Fibroblast of peridontal ligament (primary cell): ENCODE measurements at regions not wholly inside any gene's neighbourhood (a gene's known extent, or its start where the extent isn't known, plus 50 kb on each side); places are given as distances from the start of the nearest gene placed in this dataset.

Experiments used
- DNase-seq: peaks from one replicate; pipeline ENCODE4 v3.0.0-alpha.2; 2010; ENCODE audit errors: extremely low read depth

DNA sequence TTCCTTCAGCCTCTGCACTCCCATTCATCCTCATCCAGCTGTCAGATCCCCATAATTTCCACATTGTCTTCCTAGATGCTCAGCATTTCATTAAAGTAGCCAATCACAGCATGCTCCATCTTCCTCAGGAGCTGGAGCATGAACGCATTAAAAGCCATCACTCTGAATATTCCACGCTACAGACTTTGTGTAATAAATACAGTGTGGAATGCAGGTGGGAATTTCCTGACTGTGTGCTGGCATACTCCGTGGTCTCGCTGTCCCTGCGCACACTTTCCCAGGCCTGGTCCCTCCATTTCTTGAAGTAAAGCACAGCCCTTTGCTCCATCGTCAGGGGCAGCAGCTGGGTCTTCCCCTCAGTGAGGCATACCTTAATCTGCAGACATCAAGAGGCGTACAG lies 123.7 kb upstream of the NCK2 start:
- no peak for DNase-seq

DNA sequence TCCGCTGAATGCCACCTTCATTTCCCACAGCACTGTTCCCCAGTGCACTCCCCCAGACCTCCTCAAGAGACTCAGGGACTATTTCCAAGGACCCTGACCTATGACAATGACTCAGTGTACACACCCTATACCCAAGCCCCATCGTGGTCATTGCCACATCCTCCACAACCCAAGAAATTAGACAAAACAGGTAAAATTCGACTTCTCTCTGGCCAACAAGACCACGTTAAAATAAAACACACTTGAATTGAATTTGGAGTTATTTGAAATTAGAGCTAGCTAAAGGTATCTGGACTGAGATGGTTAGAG lies 126.4 kb upstream of the NCK2 start:
- DNase-seq, result no peak

DNA sequence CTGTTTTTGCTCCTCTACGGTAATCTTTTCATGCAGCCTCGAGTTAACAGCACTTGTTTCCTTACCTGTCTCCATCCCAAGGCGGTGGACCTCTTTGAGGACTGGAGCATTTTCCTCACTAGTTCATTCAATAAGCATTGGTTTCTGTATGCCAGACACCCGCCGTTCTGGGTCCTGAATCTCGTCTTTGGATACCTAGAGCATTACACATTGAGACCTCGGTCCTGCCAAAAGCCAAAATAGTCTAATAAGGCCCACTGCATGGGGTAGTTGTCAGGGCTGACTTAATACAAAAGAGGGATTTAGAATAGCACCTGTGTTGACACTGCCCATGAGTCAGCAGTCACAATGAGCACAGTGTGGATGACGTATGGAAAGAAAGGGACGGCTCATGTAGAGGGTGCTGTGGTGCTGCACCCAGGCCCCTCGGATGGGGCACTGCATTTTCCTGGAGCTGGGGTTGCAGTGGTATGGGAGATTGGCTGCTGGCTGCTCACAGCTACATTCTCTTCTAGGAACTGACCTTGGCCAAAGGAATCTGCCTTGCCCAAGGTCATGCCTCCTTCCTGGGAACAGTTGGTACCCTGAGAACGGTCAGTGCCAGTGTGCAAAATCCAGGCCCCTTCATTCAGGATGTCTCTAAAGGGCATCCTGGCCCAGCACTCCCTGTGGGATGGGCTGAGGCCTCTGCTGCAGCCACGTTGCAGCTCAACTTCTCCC lies 126.9 kb upstream of the NCK2 start:
- DNase-seq, result no peak

- DNase-seq, result no peak
These were observed 129.4 kb upstream of the NCK2 start for GRCh38 chr2:105615305-105615704.

DNA sequence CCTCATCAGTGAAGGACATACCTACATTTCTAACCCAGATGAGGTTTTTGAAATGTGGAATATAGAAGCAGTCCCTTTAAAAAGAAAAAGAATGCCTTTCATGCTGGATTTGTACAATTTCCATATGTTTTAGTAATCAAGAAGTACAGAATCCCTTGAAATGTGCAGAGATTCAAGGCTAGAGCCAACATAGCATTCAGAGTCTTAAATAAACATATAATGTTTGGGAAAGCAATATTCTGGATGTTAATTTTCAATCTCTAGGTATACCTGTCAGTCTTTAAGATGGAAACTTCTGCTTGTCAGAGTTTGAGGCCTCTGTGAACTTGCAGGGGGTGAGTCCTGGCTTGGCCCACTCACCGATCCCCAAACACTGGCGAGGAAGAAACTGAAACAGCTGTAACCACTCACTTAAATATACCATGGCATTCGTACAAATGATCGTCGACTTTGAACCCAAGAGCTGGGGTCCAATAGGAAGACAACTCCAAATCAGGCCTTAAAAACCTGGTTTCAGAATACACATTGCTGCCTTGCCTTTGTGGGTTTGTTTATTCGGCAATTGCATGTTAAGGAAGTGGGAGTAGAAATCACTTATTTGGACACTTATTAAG lies 132.8 kb upstream of the NCK2 start:
- DNase-seq, result no peak

- DNase-seq, result no peak
These were observed 133.4 kb upstream of the NCK2 start for GRCh38 chr2:105611333-105611637.

DNA sequence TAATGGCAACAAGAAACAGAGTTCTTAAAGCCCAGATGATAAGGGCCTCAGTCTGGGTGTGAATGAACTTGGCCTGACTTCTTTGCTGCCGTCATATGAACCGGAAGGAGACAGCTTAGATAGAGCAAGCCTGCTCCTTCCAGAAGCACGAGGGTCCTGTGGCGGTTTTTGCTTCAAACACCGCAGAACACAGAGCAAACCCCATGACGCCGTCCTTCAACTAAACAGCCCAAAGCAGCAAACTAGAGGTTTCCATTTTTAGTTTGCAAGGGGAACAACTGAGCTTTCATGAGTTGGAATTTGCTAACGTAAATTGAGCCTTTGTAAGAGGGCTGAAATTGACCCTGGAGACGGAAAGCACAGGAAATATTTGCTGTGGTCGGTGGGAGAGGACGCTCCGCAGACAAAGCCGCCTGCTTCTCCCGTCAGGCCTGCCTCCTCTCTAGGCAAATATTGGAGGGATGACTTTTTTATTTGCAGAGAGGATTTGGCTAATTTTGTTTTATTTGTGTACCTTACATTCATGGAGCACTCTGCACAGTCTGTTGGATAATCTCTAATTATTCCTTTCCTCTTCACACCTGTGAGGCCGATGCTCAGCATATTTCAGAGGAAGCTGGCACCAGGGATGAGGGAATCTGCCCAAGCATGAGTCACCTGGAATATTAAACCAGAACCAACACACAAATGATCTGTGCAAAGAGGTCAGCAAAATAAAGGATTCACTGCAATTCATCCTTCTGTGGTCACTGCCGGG lies 134.0 kb upstream of the NCK2 start:
- DNase-seq, result no peak

DNA sequence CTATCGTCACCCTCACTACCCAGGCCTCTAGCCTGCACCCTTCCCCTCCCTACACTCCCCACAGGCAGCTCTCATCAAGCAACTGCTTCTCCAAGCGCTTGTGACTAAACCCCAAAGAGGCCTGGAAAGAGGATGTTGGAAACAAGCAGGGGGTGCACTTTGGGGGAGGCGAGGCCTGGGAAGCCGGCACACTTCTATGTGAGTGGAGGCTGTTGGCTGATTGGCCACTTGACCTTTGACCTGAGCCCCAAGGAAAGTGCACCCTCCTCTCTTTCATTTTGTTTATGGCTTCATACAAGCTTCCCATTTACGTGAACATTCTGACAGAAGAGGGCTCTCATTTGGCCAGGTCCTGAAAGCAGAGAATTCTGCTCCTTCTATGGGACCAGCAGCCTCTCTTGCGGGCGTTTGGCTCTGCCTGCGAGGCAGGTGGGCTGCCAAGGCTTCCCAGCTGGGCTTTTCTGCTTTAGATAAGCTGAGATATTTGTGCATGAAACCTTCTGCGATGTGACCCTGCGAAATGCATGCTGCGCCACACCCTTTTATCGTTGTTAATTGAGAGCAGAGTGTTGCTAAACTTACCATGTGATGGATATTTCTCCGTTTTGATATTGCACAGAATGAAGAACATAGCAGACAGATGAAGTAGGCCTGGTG lies 134.8 kb upstream of the NCK2 start:
- DNase-seq, result no peak

GRCh38 chr2:105607920-105608504 lies 136.7 kb upstream of the NCK2 start:
- DNase-seq, result no peak

DNA sequence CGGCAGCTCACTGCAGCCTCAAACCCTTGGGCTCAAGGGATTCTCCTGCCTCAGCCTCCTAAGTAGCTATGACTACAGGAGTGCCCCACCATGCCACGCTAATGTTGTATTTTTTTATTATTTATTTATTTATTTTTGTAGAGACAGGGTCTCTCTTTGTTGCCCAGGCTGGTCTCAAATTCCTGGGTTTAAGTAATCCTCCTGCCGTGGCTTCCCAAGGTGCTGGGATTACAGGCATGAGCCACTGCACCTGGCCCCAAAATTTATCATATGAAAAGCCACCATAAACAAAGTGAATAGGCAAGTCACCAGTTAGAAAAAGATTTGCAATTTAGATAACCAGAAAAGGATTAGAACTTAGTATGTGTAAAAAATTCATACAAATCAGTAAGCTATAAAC lies 138.6 kb upstream of the NCK2 start:
- DNase-seq, result no peak

DNA sequence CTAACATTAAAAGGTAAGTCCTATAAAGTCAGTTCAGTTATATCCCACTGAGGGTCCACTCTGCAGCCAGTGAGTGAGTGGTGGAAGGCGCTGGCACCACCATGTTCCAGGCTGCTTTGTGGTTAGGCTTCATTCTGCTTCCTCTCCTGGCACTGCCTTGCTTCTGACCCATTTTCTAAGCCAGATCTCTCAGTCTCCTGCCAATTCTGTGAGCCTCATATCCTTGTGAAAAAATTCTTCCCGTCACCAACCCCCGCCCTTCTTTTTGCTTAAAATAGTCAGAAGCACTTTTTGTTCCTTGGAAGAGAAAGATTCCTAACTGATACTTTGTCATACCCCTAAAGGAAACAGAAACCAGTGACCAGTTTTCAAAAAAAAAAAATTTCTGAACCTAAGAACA lies 139.8 kb upstream of the NCK2 start:
- peak; percentile 42 for DNase-seq

- DNase-seq, result no peak
These were observed 143.5 kb upstream of the NCK2 start for GRCh38 chr2:105600949-105601794.

- no peak for DNase-seq
These were observed 144.1 kb upstream of the NCK2 start for GRCh38 chr2:105600602-105600948.

DNA sequence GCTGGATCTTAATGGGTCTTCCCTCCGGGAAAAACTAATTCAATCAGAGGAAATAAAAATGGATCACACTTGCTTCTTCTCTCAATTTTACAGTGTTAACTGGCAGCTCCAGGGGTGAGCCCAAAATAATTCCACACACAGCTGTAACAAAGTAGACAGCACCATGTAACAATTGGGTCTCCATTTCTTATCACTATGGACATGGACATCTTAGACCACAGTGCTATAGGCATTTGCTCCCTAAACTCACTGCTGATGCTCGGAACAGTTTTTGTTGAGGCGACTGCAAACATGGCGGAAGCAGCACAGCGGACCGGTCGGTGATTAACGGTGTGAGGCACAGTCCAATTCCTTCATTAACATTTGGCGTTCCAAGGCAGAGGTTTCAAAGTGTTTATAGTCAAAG lies 144.7 kb upstream of the NCK2 start:
- DNase-seq, result no peak

DNA sequence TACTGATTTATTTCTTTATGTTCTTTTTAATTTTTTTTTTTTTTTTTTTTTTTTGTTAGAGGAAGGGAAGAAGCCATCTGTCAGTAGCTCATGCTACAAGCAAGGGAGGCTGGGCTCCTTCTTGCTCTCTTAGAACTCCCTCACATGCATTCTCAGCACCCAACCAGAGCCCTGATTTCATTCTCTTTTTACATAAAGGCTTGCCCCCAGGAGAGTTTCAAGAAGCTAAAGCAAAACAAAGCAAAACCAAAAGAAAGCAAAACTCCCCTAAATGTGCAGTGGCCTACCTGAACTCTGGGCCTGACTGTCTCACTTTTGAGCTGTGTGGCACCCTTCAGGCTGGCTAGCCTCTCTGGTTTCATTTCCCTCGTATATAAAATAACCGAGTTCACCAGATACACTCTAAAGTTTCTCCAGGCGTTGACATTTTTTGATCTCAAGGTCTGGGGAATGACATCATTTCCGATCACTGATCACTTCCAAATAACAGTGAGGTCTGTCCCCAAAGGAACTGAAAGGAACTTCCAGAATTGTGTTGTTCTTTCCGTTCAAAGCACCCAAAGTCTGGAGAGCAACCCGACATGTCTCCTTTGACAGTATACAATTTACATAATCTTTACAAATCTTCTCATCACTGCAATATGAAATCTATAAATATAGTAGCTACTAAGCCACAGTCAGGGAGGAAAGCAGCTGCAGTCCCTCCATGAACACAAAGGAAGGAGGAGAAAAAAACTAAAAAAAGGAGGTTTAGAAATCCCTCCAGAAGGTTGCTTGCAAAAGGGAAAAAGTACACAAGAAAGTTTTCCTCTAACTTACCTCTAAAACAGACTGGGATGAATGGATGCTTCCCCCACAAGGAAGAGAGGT lies 145.6 kb upstream of the NCK2 start:
- no peak for DNase-seq

DNA sequence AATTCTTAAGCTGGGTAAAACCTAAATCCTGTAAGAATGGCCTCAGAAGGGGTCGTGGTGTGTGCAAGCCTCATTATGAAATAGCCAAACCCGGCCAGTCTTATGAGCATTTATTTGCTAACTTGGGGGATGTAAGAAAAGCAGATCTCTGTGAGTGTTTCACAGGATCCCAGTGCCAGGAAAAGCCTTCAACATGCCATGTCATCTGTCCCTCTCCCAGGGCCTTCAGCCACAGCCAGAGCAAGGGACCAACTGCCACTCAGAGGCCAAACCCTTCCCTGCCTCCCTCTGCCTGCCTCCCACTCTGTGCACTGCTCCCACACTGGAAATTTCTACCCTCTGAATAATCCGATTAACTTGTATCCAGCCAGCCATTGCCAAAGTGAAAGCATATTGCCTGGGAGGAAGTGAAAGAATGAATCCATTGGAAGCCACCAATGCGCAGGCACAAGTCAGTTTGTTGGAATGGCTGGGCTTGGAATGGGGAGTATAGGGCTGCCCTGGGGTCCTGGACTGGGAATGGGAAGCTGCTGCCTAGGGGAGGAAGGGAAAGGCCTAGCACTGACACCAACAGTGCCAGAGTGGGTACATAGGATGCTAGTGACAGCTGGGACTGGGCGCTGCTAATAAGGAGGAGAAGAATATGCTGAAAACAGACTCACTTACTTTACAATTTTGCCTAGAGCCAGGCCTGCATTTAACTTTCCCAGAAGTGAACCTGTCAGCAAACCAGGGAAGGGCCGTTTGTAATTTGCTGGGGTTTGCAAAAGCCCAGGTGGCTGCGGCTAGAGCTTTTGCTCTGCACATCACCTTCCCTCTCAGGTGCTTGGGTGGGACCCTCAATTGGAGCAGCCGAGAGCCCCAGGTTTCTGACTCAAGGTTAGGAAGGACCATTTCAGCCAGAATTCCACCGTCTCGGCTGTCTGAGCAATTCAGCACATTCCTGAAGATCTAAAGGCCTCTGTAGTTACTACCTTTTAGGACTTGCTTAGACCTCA lies 146.6 kb upstream of the NCK2 start:
- DNase-seq, result no peak

DNA sequence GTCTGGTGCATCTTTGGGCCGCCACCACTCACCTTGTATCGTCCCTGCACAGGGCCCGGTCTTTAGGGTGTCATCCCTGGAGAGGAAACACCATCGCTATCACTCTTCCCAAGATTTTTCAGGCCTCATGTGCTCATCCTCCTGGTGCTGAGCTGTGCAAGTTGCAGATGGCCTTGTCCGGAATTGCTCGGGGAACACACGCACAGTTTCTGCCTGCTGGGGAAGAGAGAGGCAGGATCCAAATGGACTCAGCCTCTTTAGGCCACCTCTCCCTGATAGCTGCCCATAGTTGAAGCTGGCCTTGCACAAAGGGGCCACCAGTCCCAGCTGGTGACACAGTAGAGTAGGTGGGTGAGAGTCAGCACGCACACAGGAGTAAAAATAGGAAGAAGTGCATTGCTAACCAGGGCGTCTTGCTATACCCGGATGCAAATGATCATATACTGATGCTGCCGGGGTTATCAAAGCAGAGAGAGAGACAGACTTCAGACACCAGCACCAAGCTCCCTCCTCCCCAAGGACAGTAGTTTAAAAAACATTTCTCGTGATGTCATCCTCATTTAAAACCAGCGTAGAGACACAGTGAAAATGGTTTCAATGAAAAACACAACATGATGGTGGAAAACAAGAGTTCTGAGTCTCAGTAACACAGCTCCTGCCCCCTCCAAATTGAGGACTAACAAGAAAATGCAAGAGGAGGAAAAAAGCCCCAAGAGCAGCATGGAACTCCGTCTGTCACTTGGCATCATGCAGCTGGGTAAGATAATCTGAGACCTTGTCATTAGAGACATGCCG lies 147.5 kb upstream of the NCK2 start:
- no peak for DNase-seq

DNA sequence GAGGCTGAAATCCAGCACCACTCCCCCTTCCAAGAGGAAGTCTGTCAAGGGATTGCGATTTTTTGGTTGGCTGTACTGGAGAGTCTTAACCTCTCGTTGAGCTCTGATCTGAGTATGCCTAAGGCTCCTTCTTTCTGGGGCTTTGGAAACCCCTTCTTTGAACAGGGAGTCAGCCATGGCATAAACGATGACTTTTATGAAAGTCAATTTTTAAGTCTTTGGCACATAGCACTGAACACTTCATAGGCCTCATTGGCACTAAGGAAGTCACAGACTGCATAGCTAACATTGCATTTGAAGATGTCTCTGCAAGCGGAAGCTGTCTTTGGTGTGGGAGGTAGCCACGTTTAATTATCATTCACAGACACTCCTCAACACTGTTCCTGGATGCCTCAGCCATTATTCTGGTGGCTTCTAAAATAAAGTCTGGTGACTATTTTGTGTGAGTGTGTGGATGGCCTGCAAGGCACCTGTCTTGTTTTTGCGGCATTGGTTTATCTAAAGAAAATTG lies 148.2 kb upstream of the NCK2 start:
- no peak for DNase-seq
